ENCODE measurements at regions not wholly inside any gene's neighbourhood (a gene's known extent, or its start where the extent isn't known, plus 50 kb on each side); places are given as distances from the start of the nearest gene placed in this dataset.

GRCh38 chr13:54989418-54989817 lies 1960.8 kb downstream of the OLFM4 start:
- ChIA-PET POLR2A (no interaction called here), CTCF (interaction anchor here (1.2 to 1.4 kb wide), 2 partner anchors 10 to 241 kb away, joined by 4 to 5 read pairs; no protein-coding TSS in a partner anchor)
- ATAC-seq: peak; percentile 84
- no peaks in the 10 kb centered on the region for H3K27me3 Mint-ChIP-seq (ENCODE audit: low read depth)
- no peak overlapping the region for H3K4me3 Mint-ChIP-seq
- no peak for TF ChIP-seq ZNF425 (CRISPR knock-in tag; conservative IDR thresholded peaks at IDR 0.05)
- no peak for TF ChIP-seq ELF4 (CRISPR knock-in tag; IDR thresholded peaks at IDR 0.05; ENCODE audit: low read depth)
- no peak for TF ChIP-seq FOXP4 (CRISPR knock-in tag; IDR thresholded peaks at IDR 0.05)
- no peak for TF ChIP-seq ZSCAN18 (CRISPR knock-in tag; IDR thresholded peaks at IDR 0.05)
- no peak for TF ChIP-seq SMAD4 (CRISPR knock-in tag; IDR thresholded peaks at IDR 0.05)
- no peak for TF ChIP-seq IRF1 (CRISPR knock-in tag; IDR thresholded peaks at IDR 0.05)
- TF ChIP-seq TEAD4 (CRISPR knock-in tag; IDR thresholded peaks at IDR 0.05): no peak
- no peak for TF ChIP-seq OVOL2 (CRISPR knock-in tag; IDR thresholded peaks at IDR 0.05; ENCODE audit: borderline replicate concordance)
- no peak for TF ChIP-seq ZBTB21 (CRISPR knock-in tag; IDR thresholded peaks at IDR 0.05; ENCODE audit: borderline replicate concordance)
- H3K36me3 Mint-ChIP-seq: peaks cover 34% of the 10 kb centered on the region
- H3K4me1 Mint-ChIP-seq: peaks cover 10% of the 10 kb centered on the region
- DNase-seq (ENCODE audit: low spot score): no peak
- peak overlapping the region; percentile 64 for H3K27ac Mint-ChIP-seq
- H3K9me3 Mint-ChIP-seq: peaks cover 26% of the 10 kb centered on the region

GRCh38 chr13:54999399-54999907 lies 1970.8 kb downstream of the OLFM4 start:
- Mint-ChIP-seq H3K27ac (peak overlapping the region; percentile 95), H3K4me1 (peaks cover 62% of the 10 kb centered on the region), H3K4me3 (no peak overlapping the region), H3K9me3 (peaks cover 48% of the 10 kb centered on the region), H3K36me3 (peaks cover 49% of the 10 kb centered on the region), H3K27me3 (ENCODE audit: low read depth) (no peaks in the 10 kb centered on the region)
- ATAC-seq (no peak), DNase-seq (ENCODE audit: low spot score) (no peak)
- TF ChIP-seq NR2C2 (CRISPR knock-in tag; IDR thresholded peaks at IDR 0.05) (no peak), STAT6 (CRISPR knock-in tag; conservative IDR thresholded peaks at IDR 0.05; ENCODE audit: low read depth) (no peak), RELA (CRISPR knock-in tag; IDR thresholded peaks at IDR 0.05; ENCODE audit: borderline replicate concordance) (no peak), TCF7 (CRISPR knock-in tag; IDR thresholded peaks at IDR 0.05; ENCODE audit: low read depth) (no peak), ZNF416 (CRISPR knock-in tag; IDR thresholded peaks at IDR 0.05) (no peak), ZNF219 (CRISPR knock-in tag; IDR thresholded peaks at IDR 0.05; ENCODE audit: borderline replicate concordance) (no peak), ZNF317 (CRISPR knock-in tag; IDR thresholded peaks at IDR 0.05; ENCODE audit: borderline replicate concordance, low read depth) (no peak), ZNF423 (CRISPR knock-in tag; IDR thresholded peaks at IDR 0.05) (no peak), MXD4 (CRISPR knock-in tag; IDR thresholded peaks at IDR 0.05; ENCODE audit: borderline replicate concordance) (no peak)
- ChIA-PET POLR2A (no interaction called here), CTCF (interaction anchor here (1.0 kb wide), 3 partner anchors 10 to 246 kb away, joined by 3 to 5 read pairs (median 4); no protein-coding TSS in a partner anchor)
